Gastroesophageal sphincter (tissue), 4 donors: ENCODE measurements at regions not wholly inside any gene's neighbourhood (a gene's known extent, or its start where the extent isn't known, plus 50 kb on each side); places are given as distances from the start of the nearest gene placed in this dataset.

Experiments used
- ATAC-seq: fragments of 150-250 bp; one replicate; pipeline ENCODE4 v1.9.1; 2016; ENCODE audit warnings: mild to moderate bottlenecking, moderate library complexity
- H3K27ac ChIP-seq, 4 donors: fragments of 200-600 bp; sonication (generic) in 3 of 4; 1 replicate in 3 of 4; 2 replicates in 1 of 4; pipeline ENCODE4 v1.5.1; 2016 to 2019
- H3K27me3 ChIP-seq: fragments of 200-600 bp; sonication (generic); one replicate; pipeline ENCODE4 v1.5.1; 2019
- H3K36me3 ChIP-seq, 2 donors: fragments of 200-600 bp; sonication (generic); one replicate each; pipeline ENCODE4 v1.5.1; 2019; ENCODE audit warnings: control low read depth in 1 of 2
- H3K4me1 ChIP-seq, 3 donors: fragments of 200-600 bp; sonication (generic); 1 replicate in 2 of 3; 2 replicates in 1 of 3; pipeline ENCODE4 v1.5.1; 2016 to 2019; ENCODE audit warnings: control low read depth in 2 of 3
- H3K4me3 ChIP-seq, 2 donors: fragments of 200-600 bp; sonication (generic); one replicate each; pipeline ENCODE4 v1.5.1; 2019; ENCODE audit warnings: mild to moderate bottlenecking in 1 of 2, moderate library complexity in 1 of 2
- H3K9me3 ChIP-seq, 3 donors: fragments of 200-600 bp; sonication (generic); one replicate each; pipeline ENCODE4 v1.5.1; 2017 to 2019; ENCODE audit warnings: control low read depth in 2 of 3
- CTCF ChIP-seq, 4 experiments: fragments of 200-600 bp in 2 of 4; fragments of 450-650 bp in 2 of 4; sonication (generic) in 1 of 4; IDR thresholded peaks; one replicate each; pipeline ENCODE4 v1.5.1; 2017 to 2019; ENCODE audit warnings: antibody characterized with exemption in 4 of 4, mild to moderate bottlenecking in 2 of 4, moderate library complexity in 2 of 4
- EP300 ChIP-seq: sonication (generic); formaldehyde crosslinking; IDR thresholded peaks from one replicate; pipeline ENCODE4 v1.6.1; 2017; ENCODE audit warnings: antibody characterized with exemption, mild to moderate bottlenecking
- POLR2A ChIP-seq, 2 donors: fragments of 450-650 bp; IDR thresholded peaks; one replicate each; pipeline ENCODE4 v1.6.1; 2017; ENCODE audit warnings: antibody characterized with exemption in 2 of 2, mild to moderate bottlenecking in 2 of 2, moderate library complexity in 1 of 2
- POLR2AphosphoS5 ChIP-seq: sonication (generic); formaldehyde crosslinking; IDR thresholded peaks from one replicate; pipeline ENCODE4 v1.6.1; 2017; ENCODE audit warnings: antibody characterized with exemption
- WGBS, 2 donors: methylation state at CpG; one replicate each; pipeline ENCODE4 v1.1.5; 2018; ENCODE audit warnings: low coverage in 1 of 2; 5-methylcytosine and 5-hydroxymethylcytosine counted together

DNA sequence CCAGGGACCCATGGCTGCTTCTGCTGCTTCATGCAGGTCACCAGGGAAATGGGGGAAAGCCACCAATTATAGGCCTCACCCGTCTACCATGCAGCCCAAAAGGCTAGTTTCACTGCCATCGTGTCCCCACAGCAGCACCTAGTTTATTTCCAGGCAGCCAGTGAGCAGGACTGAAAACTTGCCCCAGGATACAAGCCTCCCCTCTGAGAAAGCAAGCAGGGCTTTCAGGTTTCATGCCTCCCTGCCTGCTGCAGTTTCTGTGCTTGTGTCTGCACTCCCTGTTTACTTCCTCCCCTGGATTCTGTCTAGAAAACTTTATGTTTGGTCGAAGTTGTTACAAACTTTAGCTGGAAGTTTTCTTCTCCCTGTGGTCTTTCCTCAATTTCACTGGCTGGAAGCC is 319.1 kb downstream of the ANXA1 start:
- no peak overlapping the region for H3K4me3 ChIP-seq
- H3K27ac ChIP-seq = no peak overlapping the region
- no peaks in the 10 kb centered on the region for H3K4me1 ChIP-seq
- TF ChIP-seq CTCF (IDR thresholded peaks at IDR 0.05) (no peak), EP300 (no peak), POLR2A (IDR thresholded peaks at IDR 0.05) (no peak), POLR2AphosphoS5 (no peak)
- H3K27me3 ChIP-seq = peaks cover 3% of the 10 kb centered on the region
- H3K9me3 ChIP-seq = peaks cover 0 to 4% (median 0%) of the 10 kb centered on the region in 3 donors
- no peak for ATAC-seq
- 57 to 60% methylated on average over 1 of the region's 3 CpGs for WGBS, 2 donors
- H3K36me3 ChIP-seq = no peaks in the 10 kb centered on the region

DNA sequence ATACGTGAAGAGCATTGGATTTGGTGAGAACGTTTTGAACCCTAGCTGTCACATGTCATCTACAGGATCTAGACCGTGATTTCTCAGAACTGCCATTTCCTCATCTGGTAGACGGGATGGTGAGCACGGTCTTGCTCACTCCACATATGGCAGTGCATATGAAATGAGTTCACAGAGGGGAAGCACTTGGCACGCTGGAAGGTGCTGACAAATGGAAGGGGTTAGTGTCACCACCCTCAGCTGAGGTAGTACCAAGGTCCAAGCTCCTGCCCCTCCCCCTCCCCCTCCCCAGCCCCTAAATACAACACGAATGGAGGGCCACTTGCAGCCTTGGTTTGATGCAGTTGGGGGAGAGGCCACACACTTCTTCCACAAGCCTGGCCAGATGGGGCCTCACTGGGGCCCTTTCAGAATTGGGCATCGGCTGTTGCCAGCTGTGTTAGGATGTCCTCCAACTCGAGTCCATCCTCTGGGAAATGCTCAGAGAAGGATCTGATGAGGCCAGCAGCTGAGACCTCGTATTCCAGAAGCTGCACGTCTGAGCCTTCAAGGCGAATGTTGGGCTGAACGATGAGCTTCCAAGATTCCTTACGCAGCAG is 322.4 kb downstream of the ANXA1 start:
- no peak for TF ChIP-seq CTCF (IDR thresholded peaks at IDR 0.05)
- TF ChIP-seq EP300 = no peak
- TF ChIP-seq POLR2A (IDR thresholded peaks at IDR 0.05) = no peak
- TF ChIP-seq POLR2AphosphoS5 = no peak
- Histone ChIP-seq H3K4me1 (no peaks in the 10 kb centered on the region), H3K27me3 (peaks cover 3% of the 10 kb centered on the region), H3K9me3 (peaks cover 0 to 4% (median 0%) of the 10 kb centered on the region in 3 donors), H3K4me3 (no peak overlapping the region), H3K36me3 (no peaks in the 10 kb centered on the region), H3K27ac (no peak overlapping the region)
- ATAC-seq = no peak
- WGBS, 2 donors = 85 to 95% methylated on average over 5 to 6 of the region's 14 CpGs

- peaks cover 0 to 4% (median 0%) of the 10 kb centered on the region in 3 donors for H3K9me3 ChIP-seq
- WGBS, 2 donors = 95% methylated on average over 4 of the region's 20 CpGs; no CpG with 5 or more reads in 1 of the 2 donors
- peaks cover 3% of the 10 kb centered on the region for H3K27me3 ChIP-seq
- no peak for ATAC-seq
- H3K4me1 ChIP-seq = no peaks in the 10 kb centered on the region
- H3K4me3 ChIP-seq = no peak overlapping the region
- TF ChIP-seq POLR2A (IDR thresholded peaks at IDR 0.05) (no peak), POLR2AphosphoS5 (no peak), EP300 (no peak), CTCF (IDR thresholded peaks at IDR 0.05) (no peak)
- no peaks in the 10 kb centered on the region for H3K36me3 ChIP-seq
- no peak overlapping the region for H3K27ac ChIP-seq
These were observed 323.0 kb downstream of the ANXA1 start for GRCh38 chr9:73474625-73475024.

DNA sequence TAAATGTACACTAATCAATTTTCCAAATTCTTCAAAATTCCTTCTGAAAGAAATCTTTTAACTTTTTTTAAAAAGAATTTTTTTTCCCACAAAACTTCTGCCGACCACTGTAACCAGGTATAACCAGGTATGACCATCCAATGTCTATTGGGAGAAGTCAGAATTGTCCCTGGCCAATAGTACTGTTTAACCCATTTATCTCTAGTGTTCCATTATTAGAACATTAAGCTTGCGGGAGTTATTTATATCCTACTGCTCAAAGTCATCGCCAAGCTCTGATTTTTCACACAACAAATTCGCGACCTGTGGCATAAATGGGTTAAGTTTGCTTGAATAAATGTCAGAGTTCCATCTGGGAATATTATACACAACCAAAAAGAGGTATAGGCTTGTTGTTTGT is 343.2 kb downstream of the ANXA1 start:
- no peak overlapping the region for H3K4me3 ChIP-seq
- no peak overlapping the region for H3K27ac ChIP-seq
- no peak for TF ChIP-seq POLR2A (IDR thresholded peaks at IDR 0.05)
- TF ChIP-seq CTCF (IDR thresholded peaks at IDR 0.05) = no peak
- WGBS, 2 donors = 73 to 86% methylated on average over 4 to 5 of the region's 5 CpGs
- H3K4me1 ChIP-seq = no peaks in the 10 kb centered on the region
- no peaks in the 10 kb centered on the region for H3K27me3 ChIP-seq
- H3K36me3 ChIP-seq = no peaks in the 10 kb centered on the region
- no peak for ATAC-seq
- peaks cover 0 to 16% (median 0%) of the 10 kb centered on the region in 3 donors for H3K9me3 ChIP-seq

DNA sequence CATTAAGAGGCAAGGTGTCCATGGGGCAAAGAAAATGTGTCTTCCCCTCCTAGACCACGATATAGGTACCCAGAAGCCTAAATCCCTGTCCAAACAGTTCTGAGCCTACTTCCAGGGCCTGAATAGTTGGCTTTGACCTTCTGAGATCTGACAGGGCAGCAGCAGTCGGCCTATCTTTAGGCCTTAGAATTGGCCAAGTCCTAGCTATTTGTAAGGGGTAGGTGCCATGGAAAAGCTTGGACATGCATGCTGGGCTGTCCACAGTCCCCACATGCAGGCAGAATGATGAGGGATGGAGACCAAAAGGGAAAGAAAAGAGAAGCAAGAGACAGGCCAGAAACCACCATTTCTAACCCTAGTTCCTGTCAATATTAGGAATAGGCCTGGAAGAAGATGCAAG is 346.1 kb downstream of the ANXA1 start:
- TF ChIP-seq CTCF (IDR thresholded peaks at IDR 0.05) (no peak), POLR2AphosphoS5 (no peak), POLR2A (IDR thresholded peaks at IDR 0.05) (no peak), EP300 (no peak)
- 60% methylated on average over 2 of the region's 2 CpGs; no CpG with 5 or more reads in 1 of the 2 donors for WGBS, 2 donors
- Histone ChIP-seq H3K4me1 (no peaks in the 10 kb centered on the region), H3K27ac (no peak overlapping the region), H3K4me3 (no peak overlapping the region), H3K36me3 (no peaks in the 10 kb centered on the region), H3K27me3 (no peaks in the 10 kb centered on the region), H3K9me3 (peaks cover 0 to 13% (median 0%) of the 10 kb centered on the region in 3 donors)
- ATAC-seq = no peak
